HG02763 (cell line): ENCODE measurements at regions not wholly inside any gene's neighbourhood (a gene's known extent, or its start where the extent isn't known, plus 50 kb on each side); places are given as distances from the start of the nearest gene placed in this dataset.

Experiments
- ATAC-seq: cut with Tn5 transposase; IDR thresholded peaks from one replicate; pipeline ENCODE4 v1.9.1; 2021; ENCODE audit warnings: mild to moderate bottlenecking, moderate library complexity; ENCODE audit not compliant: unreplicated experiment

DNA sequence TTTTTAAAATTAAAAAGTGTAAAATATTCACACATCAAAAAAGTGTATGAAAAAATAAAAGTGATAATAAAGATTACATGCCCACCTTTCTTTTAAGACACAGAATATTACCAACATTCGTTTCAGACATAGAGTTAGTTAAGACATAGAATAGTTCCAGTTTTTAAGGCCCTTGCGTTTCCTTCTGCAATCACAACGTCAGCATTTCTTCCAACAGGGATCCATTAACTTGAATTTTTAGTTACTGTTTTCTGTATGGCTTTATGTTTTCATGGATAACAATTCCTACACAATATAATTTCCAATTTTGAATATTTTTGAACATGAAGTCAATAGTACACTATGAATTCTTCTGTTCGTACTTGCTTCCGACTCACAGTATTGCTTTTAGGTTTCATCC, 170.8 kb upstream of the C11orf87 start:
- ATAC-seq = no peak

- ATAC-seq = no peak
Observed at GRCh38 chr11:109264128-109264527, 157.9 kb upstream of the C11orf87 start.

DNA sequence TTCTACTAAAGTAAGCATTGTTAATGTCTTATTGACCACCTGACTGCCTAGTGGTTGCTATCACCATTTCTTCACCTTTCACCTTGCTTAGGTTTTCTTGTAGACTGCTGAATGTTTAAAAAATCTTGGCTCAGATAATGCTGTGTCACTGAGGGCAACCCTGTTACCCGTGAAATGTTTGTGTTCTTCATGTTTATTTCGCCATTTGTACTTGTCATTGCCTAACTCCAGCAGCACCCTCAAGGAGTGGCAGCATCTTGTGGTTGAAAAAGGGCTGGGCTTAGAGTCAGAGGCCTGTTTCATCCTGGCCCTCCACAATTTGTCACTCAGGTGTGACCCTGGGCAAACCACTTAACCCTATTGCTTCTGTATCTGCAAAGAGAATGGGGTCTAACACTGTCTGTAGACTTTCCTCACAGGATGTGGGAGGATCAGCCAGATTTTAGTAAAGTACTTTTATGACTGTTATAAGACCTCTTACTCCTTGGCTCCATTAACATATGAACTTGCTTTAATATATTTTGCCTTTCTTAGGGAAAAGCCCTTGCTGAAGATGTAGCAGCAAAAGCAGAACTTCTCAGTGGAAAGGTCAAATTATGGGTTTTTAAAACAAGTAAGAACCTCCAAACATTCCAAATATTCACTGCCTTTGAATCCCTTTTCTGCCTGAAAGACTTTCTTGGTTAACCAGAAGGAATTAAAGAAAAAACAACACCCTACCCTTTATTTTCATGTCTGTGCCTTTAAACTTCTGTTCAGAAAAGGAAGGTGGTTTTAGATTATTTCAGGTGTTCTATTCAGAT, 154.5 kb upstream of the C11orf87 start:
- no peak for ATAC-seq

DNA sequence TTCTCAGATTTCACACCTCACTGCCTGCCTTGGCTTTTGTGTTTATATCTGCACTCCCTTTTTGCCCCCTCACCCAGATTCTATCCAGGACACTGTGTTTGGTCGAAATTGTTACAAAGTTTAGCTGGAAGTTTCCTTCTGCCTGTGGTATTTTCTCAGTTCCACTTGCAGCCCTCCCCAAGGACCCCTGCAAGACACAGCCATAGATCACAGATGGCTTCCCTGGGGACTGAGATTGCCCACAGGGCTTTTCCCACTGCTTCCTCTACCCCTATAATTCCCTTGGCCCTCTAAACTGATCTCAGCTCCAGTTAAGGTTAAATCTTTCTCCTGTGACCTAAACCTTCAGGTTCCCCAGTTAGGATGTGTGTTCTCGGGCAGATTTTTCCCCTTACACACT, 146.1 kb upstream of the C11orf87 start:
- ATAC-seq = no peak

DNA sequence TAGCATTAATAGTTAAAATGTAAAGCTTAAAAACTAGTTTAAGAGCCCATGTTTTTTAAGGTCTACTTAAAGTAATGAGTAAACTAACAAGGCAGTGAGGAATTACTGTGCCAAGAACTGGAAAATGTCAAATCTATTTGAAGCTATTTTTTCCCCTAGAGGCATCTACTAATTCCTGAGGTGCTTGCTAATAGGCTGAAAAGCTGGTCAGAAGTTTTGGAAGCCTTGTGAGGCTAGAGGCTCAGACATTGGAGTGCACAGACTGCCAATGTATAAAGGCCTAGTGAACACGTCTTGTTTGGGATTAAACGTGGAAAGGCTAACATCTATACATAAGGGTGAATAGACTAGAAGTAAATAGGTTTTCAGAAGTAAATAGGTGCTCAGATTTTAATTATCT, 136.5 kb upstream of the C11orf87 start:
- ATAC-seq = no peak

DNA sequence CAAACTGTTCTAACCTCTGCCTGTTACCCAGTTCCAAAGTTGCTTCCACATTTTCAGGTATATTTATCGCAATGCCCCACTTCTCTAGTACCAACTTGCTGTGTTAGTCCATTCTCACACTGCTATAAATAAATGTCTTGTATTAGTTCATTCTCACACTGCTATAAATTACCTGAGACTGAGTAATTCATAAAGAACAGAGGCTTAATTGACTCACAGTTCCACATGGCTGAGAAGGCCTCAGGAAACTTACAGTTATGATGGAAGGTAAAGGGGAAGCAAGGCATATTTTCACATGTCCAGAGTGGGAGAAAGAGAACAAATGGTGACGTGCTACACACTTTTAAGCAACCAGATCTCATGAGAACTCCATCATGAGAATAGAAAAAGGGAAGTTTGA, 130.4 kb upstream of the C11orf87 start:
- ATAC-seq = no peak

GRCh38 chr11:109298865-109299264, 123.1 kb upstream of the C11orf87 start:
- no peak for ATAC-seq

DNA sequence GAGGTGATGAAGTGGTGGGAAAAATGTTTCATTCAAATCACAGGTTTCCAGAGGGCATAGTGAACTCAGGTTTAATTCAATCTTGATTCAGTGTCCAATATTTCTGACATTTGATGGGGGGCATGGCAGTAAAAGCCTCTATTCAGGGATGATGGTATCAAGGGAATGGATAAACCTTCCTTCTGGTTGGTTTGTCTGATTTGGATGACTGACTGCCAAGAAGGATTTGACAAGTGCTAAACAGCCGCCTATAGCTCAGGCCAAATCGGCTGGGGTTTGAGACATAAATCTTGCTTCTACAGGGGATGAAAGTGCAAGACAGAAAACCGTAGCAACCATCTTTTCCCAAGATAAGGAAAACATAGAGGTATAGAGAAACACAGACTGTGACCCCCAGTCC, 121.8 kb upstream of the C11orf87 start:
- no peak for ATAC-seq

- no peak for ATAC-seq
Observed at GRCh38 chr11:109302591-109303334, 119.2 kb upstream of the C11orf87 start.

DNA sequence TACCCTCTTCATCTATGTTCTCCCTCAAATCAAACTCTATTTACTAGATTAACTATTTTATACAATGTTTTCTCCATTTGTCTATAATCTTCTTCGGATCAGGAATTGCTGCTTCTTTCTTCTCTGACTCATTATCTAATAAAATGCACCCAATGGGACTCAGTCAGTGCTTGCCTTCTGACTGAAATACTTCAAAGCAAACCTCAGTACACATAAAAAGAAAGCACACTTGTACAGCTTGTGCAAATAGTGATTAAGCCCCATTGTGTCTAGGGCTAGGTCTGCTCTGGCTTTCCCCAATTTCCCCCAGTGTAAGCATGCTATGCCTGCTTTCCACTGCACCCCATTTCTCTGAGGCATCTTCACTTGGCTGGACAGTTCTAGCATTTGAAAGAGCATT, 118.6 kb upstream of the C11orf87 start:
- ATAC-seq = no peak

GRCh38 chr11:109304159-109304558, 117.8 kb upstream of the C11orf87 start:
- ATAC-seq = no peak

GRCh38 chr11:109305009-109305408, 117.0 kb upstream of the C11orf87 start:
- ATAC-seq = no peak

DNA sequence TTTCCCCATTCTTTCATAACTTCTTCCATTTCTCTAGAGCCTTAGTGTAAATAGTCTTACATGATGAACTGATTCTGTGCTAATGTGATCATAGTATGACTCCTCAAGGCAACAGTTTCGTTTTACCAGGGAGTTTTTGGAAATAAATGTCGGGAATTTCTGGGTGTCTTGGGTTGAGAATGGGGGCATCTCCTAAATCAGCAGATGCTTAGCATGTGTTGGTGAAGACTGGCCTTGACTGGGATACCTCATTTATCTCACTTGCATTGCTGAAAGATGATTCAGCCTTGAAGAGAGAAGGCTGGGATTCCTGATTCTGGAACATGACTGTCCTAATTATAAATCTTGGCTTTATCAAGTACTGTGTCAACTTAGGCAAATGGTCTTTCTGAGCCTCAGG, 115.7 kb upstream of the C11orf87 start:
- ATAC-seq = no peak

DNA sequence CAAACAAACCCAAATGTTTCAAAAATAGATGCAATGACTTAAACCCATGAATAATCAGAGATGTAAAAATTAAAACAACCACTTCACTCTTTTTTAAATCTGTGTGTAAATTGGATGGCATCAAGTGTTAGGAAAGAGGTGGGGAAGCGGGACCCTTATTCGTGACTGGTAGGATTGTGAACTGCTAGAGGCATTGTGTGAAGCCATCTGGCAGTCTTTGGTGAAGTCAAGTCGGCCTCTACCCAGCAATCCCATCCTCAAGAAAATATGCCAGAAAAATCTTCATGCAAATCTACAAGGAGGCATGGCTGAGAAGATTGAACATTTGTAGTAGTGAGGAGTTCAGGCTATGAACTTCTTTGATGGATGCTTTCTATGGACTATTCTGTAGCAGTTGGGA, 114.6 kb upstream of the C11orf87 start:
- ATAC-seq = no peak

GRCh38 chr11:109308551-109308950, 113.4 kb upstream of the C11orf87 start:
- no peak for ATAC-seq

- no peak for ATAC-seq
Observed at GRCh38 chr11:109309153-109309552, 112.8 kb upstream of the C11orf87 start.

- ATAC-seq = no peak
Observed at GRCh38 chr11:109317726-109318125, 104.3 kb upstream of the C11orf87 start.

GRCh38 chr11:109320595-109320994, 101.4 kb upstream of the C11orf87 start:
- no peak for ATAC-seq

- no peak for ATAC-seq
Observed at GRCh38 chr11:109326781-109327180, 95.2 kb upstream of the C11orf87 start.

GRCh38 chr11:109329716-109330115, 92.3 kb upstream of the C11orf87 start:
- ATAC-seq = no peak

DNA sequence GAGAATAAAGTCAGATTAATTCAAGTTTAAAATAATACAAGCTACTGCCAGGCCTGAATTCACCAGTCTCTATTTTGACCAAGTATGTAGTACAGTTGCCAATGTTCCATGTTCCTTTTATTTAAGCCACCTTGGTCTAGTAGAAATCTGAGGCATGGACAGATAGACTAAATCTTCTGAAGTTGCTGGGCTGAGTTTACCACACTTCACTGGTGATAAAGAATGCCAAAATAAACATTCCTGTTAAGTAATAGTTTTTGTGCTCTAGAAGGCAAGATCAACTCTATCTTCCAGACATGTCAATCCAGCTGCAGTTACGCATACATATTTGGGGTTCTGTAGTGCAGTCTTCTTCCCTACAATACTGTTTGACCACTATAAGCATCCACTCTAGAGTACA, 83.9 kb upstream of the C11orf87 start:
- ATAC-seq = no peak

DNA sequence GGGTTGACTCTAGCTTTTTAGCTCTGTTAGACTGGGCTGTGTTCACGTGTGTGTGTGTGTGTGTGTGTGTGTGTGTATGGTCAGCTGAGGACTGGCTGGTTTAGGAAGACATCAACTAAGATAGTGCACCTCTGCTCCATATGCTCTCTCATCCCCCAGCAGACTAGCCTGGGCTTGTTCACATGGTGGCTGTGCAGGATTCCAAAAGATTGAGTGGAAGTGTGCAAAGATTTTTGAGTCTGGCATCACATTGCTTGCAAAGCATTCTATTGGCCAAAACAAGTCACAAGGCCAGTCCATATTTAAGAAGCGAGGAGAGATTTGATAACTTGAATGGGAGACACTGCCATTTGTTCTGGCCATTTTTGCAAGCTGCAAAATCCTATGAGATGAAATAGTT, 79.7 kb upstream of the C11orf87 start:
- no peak for ATAC-seq
